ENCODE measurements at regions not wholly inside any gene's neighbourhood (a gene's known extent, or its start where the extent isn't known, plus 50 kb on each side); places are given as distances from the start of the nearest gene placed in this dataset.

DNA sequence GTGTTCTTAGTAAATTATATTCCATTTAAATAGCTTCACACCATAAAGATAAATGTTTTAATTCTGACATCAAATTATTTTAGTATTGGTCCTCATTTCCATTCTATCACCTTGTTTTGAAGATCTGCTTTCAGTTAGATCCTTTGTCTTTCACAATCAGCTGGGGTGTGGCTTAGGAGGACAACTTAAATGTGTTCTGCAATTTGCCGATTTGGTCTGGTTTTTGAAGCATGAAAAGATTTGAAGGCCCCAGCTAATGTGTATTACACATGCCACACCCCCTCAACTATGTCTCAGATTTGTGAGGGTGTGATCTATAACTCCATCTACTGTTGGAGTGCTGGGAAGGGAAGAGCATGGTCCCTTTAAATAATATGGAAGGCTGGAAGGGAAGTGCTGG is 516.1 kb upstream of the GOLIM4 start:
- CTCF ChIA-PET, result no interaction called here
- Mint-ChIP-seq H3K27me3 (ENCODE audit: low read depth) (no peaks in the 10 kb centered on the region), H3K36me3 (ENCODE audit: low read depth) (no peaks in the 10 kb centered on the region), H3K4me3 (no peak overlapping the region), H3K27ac (no peak overlapping the region), H3K9me3 (no peaks in the 10 kb centered on the region), H3K4me1 (ENCODE audit: low read depth) (no peaks in the 10 kb centered on the region)
- intact Hi-C loops (cut with micrococcal nuclease), result loop anchor here (10.0 kb wide), 1 partner anchor 397 kb away; no protein-coding TSS in a partner anchor
- DNase-seq, result no peak

DNA sequence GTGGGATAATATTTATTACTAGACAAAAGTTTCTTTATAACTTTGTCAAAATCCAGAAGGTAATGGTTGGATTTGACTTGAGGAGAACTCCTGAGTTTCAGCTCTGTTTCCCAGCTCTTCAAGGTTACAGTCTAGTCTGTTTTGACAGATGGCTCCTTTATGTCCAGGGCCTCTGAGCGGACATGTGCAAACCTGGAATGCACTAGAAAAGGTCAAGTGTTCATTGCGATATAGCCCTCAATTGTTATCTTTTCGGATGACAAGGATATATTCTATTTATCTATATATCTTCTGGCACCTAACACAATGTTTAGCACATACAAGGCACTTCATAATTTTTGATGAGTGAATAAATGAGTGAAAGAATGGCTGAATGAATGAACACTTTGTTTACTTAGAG is 513.2 kb upstream of the GOLIM4 start:
- no peaks in the 10 kb centered on the region for H3K27me3 Mint-ChIP-seq (ENCODE audit: low read depth)
- H3K27ac Mint-ChIP-seq, result no peak overlapping the region
- H3K9me3 Mint-ChIP-seq, result peaks cover 1% of the 10 kb centered on the region
- intact Hi-C loops (cut with micrococcal nuclease), result no loop called here
- no peaks in the 10 kb centered on the region for H3K4me1 Mint-ChIP-seq (ENCODE audit: low read depth)
- H3K36me3 Mint-ChIP-seq (ENCODE audit: low read depth), result no peaks in the 10 kb centered on the region
- CTCF ChIA-PET, result no interaction called here
- no peak for DNase-seq
- no peak overlapping the region for H3K4me3 Mint-ChIP-seq

DNA sequence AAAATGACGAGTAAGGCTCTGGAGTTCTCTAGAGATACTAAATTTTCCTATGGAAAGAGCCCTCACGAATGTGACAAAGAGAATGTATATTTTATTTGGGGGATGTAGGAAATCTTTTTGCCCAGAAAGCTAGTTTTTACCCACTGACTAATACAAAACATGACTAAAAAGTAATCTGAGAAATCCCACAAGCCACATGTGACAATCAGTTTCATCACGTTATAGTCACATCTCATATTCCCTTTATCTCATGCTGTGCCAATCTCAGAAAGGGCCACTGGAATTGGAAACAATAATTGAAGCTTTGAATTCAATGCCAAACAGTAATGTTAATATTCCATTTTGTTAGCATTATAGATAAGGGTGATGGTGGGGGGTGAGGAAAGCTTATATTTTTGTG is 509.0 kb upstream of the GOLIM4 start:
- Mint-ChIP-seq H3K4me1 (ENCODE audit: low read depth) (no peaks in the 10 kb centered on the region), H3K27ac (no peak overlapping the region), H3K36me3 (ENCODE audit: low read depth) (no peaks in the 10 kb centered on the region), H3K4me3 (no peak overlapping the region), H3K27me3 (ENCODE audit: low read depth) (no peaks in the 10 kb centered on the region), H3K9me3 (peaks cover 1% of the 10 kb centered on the region)
- CTCF ChIA-PET, result no interaction called here
- intact Hi-C loops (cut with micrococcal nuclease), result no loop called here
- no peak for DNase-seq

DNA sequence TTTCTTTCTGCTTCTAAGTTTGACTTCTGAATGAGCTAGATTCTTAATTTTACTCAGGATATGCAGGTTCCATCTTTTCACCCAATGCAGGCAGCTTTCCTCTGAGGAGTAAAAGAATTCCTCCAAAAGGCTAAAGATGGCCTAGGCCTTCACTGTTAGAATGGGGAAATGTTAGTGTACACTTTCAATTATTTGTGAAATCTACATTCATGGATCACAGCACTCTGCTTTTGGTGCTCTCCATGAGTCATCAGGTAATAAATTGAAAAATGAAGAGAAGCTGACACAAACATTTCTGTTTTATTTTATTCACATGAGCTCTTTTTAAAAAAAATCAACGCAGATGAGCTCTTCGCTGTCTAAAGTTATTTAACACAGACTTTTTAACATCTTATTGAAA is 502.5 kb upstream of the GOLIM4 start:
- H3K9me3 Mint-ChIP-seq, result peaks cover 2% of the 10 kb centered on the region
- CTCF ChIA-PET, result no interaction called here
- H3K4me1 Mint-ChIP-seq (ENCODE audit: low read depth), result no peaks in the 10 kb centered on the region
- H3K27me3 Mint-ChIP-seq (ENCODE audit: low read depth), result no peaks in the 10 kb centered on the region
- no peak overlapping the region for H3K27ac Mint-ChIP-seq
- no peak overlapping the region for H3K4me3 Mint-ChIP-seq
- no peaks in the 10 kb centered on the region for H3K36me3 Mint-ChIP-seq (ENCODE audit: low read depth)
- DNase-seq, result no peak
- intact Hi-C loops (cut with micrococcal nuclease), result no loop called here

DNA sequence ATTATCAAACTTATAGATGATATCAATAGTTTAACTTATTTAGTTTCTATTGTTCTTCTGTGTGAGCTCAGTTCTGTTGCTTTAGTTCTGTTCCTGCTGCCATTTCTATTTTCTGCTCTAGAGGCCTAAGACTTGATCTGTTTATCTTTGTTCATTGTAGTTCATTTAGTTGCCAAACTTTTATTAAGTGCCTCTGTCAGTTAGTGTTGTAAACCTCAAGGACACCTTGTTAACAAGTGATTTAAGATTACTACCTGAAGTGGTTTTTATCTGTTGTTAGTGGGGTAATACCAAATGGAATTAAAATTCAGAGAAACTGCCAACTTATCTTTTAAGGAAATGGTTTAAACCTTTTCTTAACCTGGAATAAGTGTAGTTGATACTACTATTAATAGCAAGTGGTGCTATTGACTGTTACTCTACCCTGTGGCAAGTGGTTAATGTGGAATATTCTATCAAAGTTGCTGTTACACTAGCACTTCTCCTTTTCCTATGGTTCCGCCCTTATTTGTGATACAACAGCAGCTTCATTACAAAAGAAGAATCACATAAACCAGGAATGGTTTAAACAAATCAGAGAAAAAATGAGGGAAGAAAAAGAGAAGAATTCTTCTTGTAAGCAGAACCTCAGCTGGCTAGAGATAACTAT is 500.6 kb upstream of the GOLIM4 start:
- Mint-ChIP-seq H3K4me3 (no peak overlapping the region), H3K4me1 (ENCODE audit: low read depth) (no peaks in the 10 kb centered on the region), H3K27me3 (ENCODE audit: low read depth) (no peaks in the 10 kb centered on the region), H3K9me3 (peaks cover 2% of the 10 kb centered on the region), H3K27ac (no peak overlapping the region), H3K36me3 (ENCODE audit: low read depth) (no peaks in the 10 kb centered on the region)
- intact Hi-C loops (cut with micrococcal nuclease), result no loop called here
- no peak for DNase-seq
- CTCF ChIA-PET, result no interaction called here

DNA sequence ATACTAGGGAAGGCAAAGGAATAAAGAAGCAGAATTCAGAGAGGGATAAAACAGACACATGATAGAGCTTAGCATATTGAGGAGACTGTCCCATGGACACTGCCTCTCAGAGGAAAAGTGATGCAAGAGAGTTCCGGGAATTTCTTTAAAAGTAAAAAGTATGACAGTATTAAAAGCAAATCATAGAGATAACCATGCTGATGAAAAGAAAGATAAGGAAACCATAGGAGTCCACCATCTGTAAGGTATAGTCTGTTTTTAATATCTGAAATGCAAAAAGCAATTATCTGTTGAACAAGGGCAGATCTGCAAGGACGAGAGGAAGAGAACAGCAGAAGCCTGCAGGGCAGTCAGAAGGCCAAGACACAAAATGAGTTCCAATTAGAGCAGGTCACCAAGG is 495.9 kb upstream of the GOLIM4 start:
- DNase-seq, result no peak
- Mint-ChIP-seq H3K36me3 (ENCODE audit: low read depth) (no peaks in the 10 kb centered on the region), H3K27ac (no peak overlapping the region), H3K9me3 (peaks cover 2% of the 10 kb centered on the region), H3K4me3 (no peak overlapping the region), H3K4me1 (ENCODE audit: low read depth) (no peaks in the 10 kb centered on the region), H3K27me3 (ENCODE audit: low read depth) (no peaks in the 10 kb centered on the region)
- CTCF ChIA-PET, result no interaction called here
- intact Hi-C loops (cut with micrococcal nuclease), result no loop called here

DNA sequence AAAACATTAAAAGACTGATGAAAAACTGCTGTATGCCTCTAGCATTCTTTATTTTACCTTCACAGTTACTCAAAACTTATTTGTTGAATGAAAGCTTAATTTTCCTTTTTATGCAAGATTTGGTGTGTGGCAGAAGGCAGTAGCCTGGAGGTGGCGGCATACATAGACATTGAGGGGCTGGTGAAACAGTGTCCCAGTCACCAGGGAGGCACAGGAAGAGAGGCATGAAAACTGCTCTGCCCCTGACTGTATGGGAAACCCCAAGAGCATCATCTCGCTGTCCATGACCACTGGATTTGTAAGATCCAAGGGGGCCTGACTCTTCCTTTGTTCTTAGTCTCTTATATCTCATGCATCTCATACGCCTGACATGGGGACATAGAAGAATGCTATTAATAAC is 493.7 kb upstream of the GOLIM4 start:
- no peaks in the 10 kb centered on the region for H3K4me1 Mint-ChIP-seq (ENCODE audit: low read depth)
- H3K36me3 Mint-ChIP-seq (ENCODE audit: low read depth), result no peaks in the 10 kb centered on the region
- H3K27me3 Mint-ChIP-seq (ENCODE audit: low read depth), result no peaks in the 10 kb centered on the region
- no peak overlapping the region for H3K4me3 Mint-ChIP-seq
- H3K27ac Mint-ChIP-seq, result no peak overlapping the region
- DNase-seq, result no peak
- no peaks in the 10 kb centered on the region for H3K9me3 Mint-ChIP-seq
- intact Hi-C loops (cut with micrococcal nuclease), result no loop called here
- CTCF ChIA-PET, result no interaction called here

DNA sequence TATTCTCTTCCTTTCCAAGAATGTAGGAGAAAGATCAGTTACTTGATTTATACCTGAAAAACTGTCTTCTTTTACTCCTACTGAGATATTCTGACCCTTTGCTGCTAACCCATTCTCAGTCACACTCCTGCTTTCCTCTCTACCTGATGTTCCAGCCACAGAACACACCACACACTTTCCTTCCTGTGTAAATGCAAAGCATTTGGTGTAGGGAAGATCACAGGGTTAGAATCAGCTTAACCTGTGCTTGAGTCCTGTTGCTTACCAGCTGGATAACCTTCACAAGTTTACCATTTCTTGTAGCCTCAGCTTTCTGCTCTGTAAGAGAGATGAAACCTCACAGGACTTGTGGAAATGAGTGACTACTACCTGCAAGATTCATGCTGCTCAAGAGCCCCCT is 489.8 kb upstream of the GOLIM4 start:
- Mint-ChIP-seq H3K4me1 (ENCODE audit: low read depth) (no peaks in the 10 kb centered on the region), H3K36me3 (ENCODE audit: low read depth) (no peaks in the 10 kb centered on the region)

DNA sequence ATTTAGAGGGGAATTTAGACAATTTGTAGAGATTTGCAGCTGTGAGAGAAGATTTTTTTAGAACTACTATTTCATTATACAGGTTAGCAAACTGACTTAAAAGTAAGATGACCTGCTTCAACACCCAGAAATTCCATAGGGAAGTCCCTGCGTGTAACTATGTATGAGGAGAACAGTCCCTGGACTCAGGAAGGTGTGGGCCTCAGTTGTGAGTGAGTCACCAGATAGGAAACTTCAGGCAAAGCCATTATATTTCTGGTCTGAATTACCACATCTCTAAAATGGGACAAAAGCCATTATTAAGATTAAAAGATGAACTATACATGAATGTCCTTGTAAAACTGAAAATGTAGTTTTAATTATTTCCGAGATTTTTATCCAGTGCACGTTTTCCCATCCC is 488.3 kb upstream of the GOLIM4 start:
- Mint-ChIP-seq H3K4me3 (no peak overlapping the region), H3K27ac (no peak overlapping the region)
- CTCF ChIA-PET, result no interaction called here

More for the DNA sequence above, 489.8 kb upstream of the GOLIM4 start:
- Mint-ChIP-seq H3K9me3 (no peaks in the 10 kb centered on the region), H3K27me3 (ENCODE audit: low read depth) (no peaks in the 10 kb centered on the region), H3K4me3 (no peak overlapping the region), H3K27ac (no peak overlapping the region)
- CTCF ChIA-PET, result no interaction called here
- intact Hi-C loops (cut with micrococcal nuclease), result no loop called here
- DNase-seq, result no peak

DNA sequence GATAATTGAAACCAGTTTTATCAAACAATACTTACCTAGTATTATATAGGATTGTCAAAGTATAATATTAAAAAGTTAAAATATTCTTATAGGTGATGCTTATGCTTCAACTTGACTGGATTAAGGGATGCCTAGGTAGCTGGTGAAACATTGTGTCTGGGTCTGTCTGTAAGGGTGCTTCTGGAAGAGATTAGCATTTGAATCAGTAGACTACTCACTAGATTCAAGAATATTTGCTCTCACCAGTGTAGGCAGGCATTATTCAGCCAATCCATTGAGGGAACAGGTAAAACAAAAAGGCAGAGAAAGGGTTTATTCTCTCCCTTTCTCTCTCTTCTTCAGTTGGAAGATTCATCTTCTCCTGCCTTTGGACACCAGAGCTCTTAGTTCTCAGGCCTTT is 486.8 kb upstream of the GOLIM4 start:
- no peak overlapping the region for H3K4me3 Mint-ChIP-seq
- CTCF ChIA-PET, result no interaction called here
- H3K4me1 Mint-ChIP-seq (ENCODE audit: low read depth), result no peaks in the 10 kb centered on the region
- no peak overlapping the region for H3K27ac Mint-ChIP-seq
- no peaks in the 10 kb centered on the region for H3K9me3 Mint-ChIP-seq
- intact Hi-C loops (cut with micrococcal nuclease), result no loop called here
- no peak for DNase-seq
- H3K27me3 Mint-ChIP-seq (ENCODE audit: low read depth), result no peaks in the 10 kb centered on the region
- no peaks in the 10 kb centered on the region for H3K36me3 Mint-ChIP-seq (ENCODE audit: low read depth)

More for the DNA sequence above, 488.3 kb upstream of the GOLIM4 start:
- no peaks in the 10 kb centered on the region for H3K36me3 Mint-ChIP-seq (ENCODE audit: low read depth)
- H3K9me3 Mint-ChIP-seq, result no peaks in the 10 kb centered on the region
- intact Hi-C loops (cut with micrococcal nuclease), result no loop called here
- no peaks in the 10 kb centered on the region for H3K4me1 Mint-ChIP-seq (ENCODE audit: low read depth)
- DNase-seq, result no peak
- H3K27me3 Mint-ChIP-seq (ENCODE audit: low read depth), result no peaks in the 10 kb centered on the region

DNA sequence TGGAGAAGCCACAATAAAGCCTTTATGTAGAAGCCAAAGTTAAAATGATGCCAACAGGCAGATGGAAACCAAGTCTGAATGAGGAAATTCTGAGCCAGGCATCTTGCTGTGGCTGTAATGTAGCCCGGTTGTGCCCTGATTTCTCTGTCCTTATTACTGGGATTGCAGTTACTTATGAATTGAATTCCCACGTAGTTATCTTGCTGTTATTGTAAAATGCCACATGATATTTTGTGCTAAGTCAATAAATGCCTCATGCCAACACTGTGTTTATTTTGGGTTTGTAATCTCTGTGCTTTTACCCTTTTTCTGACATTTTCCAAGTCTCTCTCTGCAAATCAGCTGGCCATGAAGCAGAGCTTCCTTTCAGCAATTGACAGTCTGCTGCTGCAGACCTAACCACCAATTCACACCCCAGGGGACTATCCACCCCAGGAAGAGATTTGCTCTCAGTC is 486.1 kb upstream of the GOLIM4 start:
- intact Hi-C loops (cut with micrococcal nuclease), result no loop called here
- CTCF ChIA-PET, result no interaction called here

DNA sequence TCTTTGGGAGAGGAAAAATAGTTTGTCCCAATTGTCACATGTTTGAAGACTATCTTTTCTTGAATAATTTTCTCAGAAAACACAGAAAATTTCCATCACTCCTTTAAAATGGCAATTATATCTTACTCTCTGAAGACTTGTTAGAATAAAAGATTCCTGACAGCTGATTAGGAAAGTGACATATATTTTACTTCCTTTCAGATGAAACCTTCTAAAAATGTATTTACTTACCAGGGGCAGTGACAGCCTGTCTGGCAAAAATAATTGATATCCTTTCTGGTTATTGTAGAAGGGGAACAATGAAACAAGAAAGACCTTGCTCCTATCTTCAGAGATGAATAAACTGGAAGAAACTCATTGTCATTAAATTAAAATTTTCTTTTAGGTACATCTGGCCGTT is 483.3 kb upstream of the GOLIM4 start:
- no peaks in the 10 kb centered on the region for H3K9me3 Mint-ChIP-seq
- no peaks in the 10 kb centered on the region for H3K36me3 Mint-ChIP-seq (ENCODE audit: low read depth)
- intact Hi-C loops (cut with micrococcal nuclease), result no loop called here
- H3K4me1 Mint-ChIP-seq (ENCODE audit: low read depth), result no peaks in the 10 kb centered on the region
- CTCF ChIA-PET, result no interaction called here
- H3K4me3 Mint-ChIP-seq, result no peak overlapping the region
- H3K27ac Mint-ChIP-seq, result no peak overlapping the region
- H3K27me3 Mint-ChIP-seq (ENCODE audit: low read depth), result no peaks in the 10 kb centered on the region
- no peak for DNase-seq

More for the DNA sequence above, 486.1 kb upstream of the GOLIM4 start:
- H3K27me3 Mint-ChIP-seq (ENCODE audit: low read depth), result no peaks in the 10 kb centered on the region
- no peak for DNase-seq
- no peaks in the 10 kb centered on the region for H3K4me1 Mint-ChIP-seq (ENCODE audit: low read depth)
- no peak overlapping the region for H3K4me3 Mint-ChIP-seq
- no peaks in the 10 kb centered on the region for H3K36me3 Mint-ChIP-seq (ENCODE audit: low read depth)
- H3K27ac Mint-ChIP-seq, result no peak overlapping the region
- no peaks in the 10 kb centered on the region for H3K9me3 Mint-ChIP-seq

DNA sequence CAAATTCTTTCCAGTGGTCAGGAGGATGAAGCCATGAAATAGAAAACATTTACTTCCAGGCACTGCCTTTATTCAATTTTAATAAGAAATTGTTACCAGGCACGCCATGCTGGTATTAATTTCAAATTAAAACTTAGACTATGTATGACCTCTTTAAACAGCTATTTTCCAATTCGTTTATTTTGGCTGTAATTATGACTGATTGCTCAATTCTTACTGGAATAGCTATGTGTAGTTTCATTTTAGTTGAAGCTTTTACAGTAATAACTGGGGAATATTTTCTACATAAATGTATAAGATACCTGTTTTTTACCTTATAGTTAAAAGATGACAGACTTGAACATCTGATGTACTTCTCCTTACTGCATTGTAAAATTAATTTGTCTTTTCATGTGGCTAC is 480.0 kb upstream of the GOLIM4 start:
- H3K4me3 Mint-ChIP-seq, result no peak overlapping the region
- CTCF ChIA-PET, result interaction anchor here (0.5 kb wide), 1 partner anchor 56 kb away, joined by 5 read pairs; no protein-coding TSS in a partner anchor
- no peaks in the 10 kb centered on the region for H3K4me1 Mint-ChIP-seq (ENCODE audit: low read depth)
- no peak for DNase-seq
- H3K27ac Mint-ChIP-seq, result no peak overlapping the region
- H3K27me3 Mint-ChIP-seq (ENCODE audit: low read depth), result no peaks in the 10 kb centered on the region
- no peaks in the 10 kb centered on the region for H3K9me3 Mint-ChIP-seq
- intact Hi-C loops (cut with micrococcal nuclease), result no loop called here
- no peaks in the 10 kb centered on the region for H3K36me3 Mint-ChIP-seq (ENCODE audit: low read depth)

Measured in activated naive CD4-positive, alpha-beta T cell treated with anti-CD3 and anti-CD28 coated beads for 36 hours (primary cell).